K562 (cell line): ENCODE measurements at regions not wholly inside any gene's neighbourhood (a gene's known extent, or its start where the extent isn't known, plus 50 kb on each side); places are given as distances from the start of the nearest gene placed in this dataset.

ENCODE experiments used
- CEBPB ChIP-seq: fragments of 450-650 bp; IDR thresholded peaks from 2 replicates; pipeline ENCODE4 v1.6.1; 2016; ENCODE audit warnings: missing genetic modification characterization, missing compliant biosample characterization
- CHD1 ChIP-seq: fragments of 200-600 bp; sonication (generic); IDR thresholded peaks from one replicate; pipeline ENCODE4 v1.6.1; 2012; ENCODE audit warnings: mild to moderate bottlenecking, moderate library complexity, low read length, inconsistent platforms
- CTCF ChIP-seq, 3 experiments: IDR thresholded peaks in 2 of 3; conservative IDR thresholded peaks in 1 of 3; 2 replicates each; pipeline ENCODE4 v1.5.1; 2011 to 2012; ENCODE audit warnings: low read length in 3 of 3, mild to moderate bottlenecking in 3 of 3, control low read depth in 2 of 3, improper control_type of control experiment in 1 of 3, inconsistent platforms in 1 of 3, low read depth in 1 of 3, mixed read lengths in 1 of 3, moderate library complexity in 1 of 3; ENCODE audit not compliant: insufficient read depth in 2 of 3
- ETV6 ChIP-seq, 3 experiments: fragments of 150-350 bp in 1 of 3; sonication (generic) in 1 of 3; formaldehyde crosslinking in 1 of 3; IDR thresholded peaks; 2 replicates each; pipeline versions ENCODE4 v1.6.1 to v1.8.0; 2014 to 2022; ENCODE audit warnings: borderline replicate concordance in 2 of 3, low read depth in 2 of 3, antibody characterized with exemption in 1 of 3, low read length in 1 of 3, mild to moderate bottlenecking in 1 of 3, missing genetic modification reagents in 1 of 3
- HNRNPUL1 ChIP-seq: fragments of 200-400 bp; formaldehyde crosslinking; IDR thresholded peaks from 2 replicates; pipeline ENCODE4 v1.6.1; 2017; ENCODE audit warnings: low read length
- KLF16 ChIP-seq: IDR thresholded peaks from 2 replicates; pipeline ENCODE4 v1.6.1; 2016; ENCODE audit warnings: antibody characterized with exemption
- MYNN ChIP-seq, 2 experiments: sonication (generic); formaldehyde crosslinking in 1 of 2; IDR thresholded peaks; 2 replicates each; pipeline versions ENCODE4 v1.5.0 to v1.6.1; 2016 to 2020; ENCODE audit warnings: antibody characterized with exemption in 1 of 2, missing genetic modification reagents in 1 of 2
- NFIC ChIP-seq: fragments of 450-650 bp; IDR thresholded peaks from 2 replicates; pipeline ENCODE4 v1.6.1; 2017; ENCODE audit warnings: mild to moderate bottlenecking, inconsistent platforms
- POLR3G ChIP-seq: IDR thresholded peaks from 2 replicates; pipeline ENCODE4 v1.6.1; 2011; ENCODE audit not compliant: insufficient read length, insufficient replicate concordance; ENCODE audit errors: extremely low read depth
- SMC3 ChIP-seq: conservative IDR thresholded peaks from 2 replicates; pipeline ENCODE4 v1.6.1; 2011; ENCODE audit warnings: low read depth, low read length, improper control_type of control experiment; ENCODE audit not compliant: insufficient read depth
- ZNF324 ChIP-seq: fragments of 250-450 bp; sonication (Bioruptor Pico); IDR thresholded peaks from 2 replicates; pipeline ENCODE4 v1.4.0; 2020; ENCODE audit warnings: mild to moderate bottlenecking
- ZNF518B ChIP-seq: fragments of 250-450 bp; sonication (Bioruptor Pico); IDR thresholded peaks from 2 replicates; pipeline ENCODE4 v1.5.0; 2021; ENCODE audit warnings: mild to moderate bottlenecking, moderate library complexity

- TF ChIP-seq ZNF324 (CRISPR knock-in tag): no peak
- TF ChIP-seq ZNF518B (CRISPR knock-in tag): no peak
- TF ChIP-seq NFIC: no peak
- TF ChIP-seq SMC3: no peak
- TF ChIP-seq CTCF (IDR thresholded peaks at IDR 0.05 in 2 of 3, conservative IDR thresholded peaks at IDR 0.05 in 1 of 3; ENCODE audit: insufficient read depth in 2 of 3, low read depth in 1 of 3, low read length in 3 of 3): no peak
- TF ChIP-seq HNRNPUL1: no peak
- TF ChIP-seq POLR3G: no peak
- TF ChIP-seq KLF16: no peak
- TF ChIP-seq CHD1: no peak
- TF ChIP-seq CEBPB: no peak
- no peak for TF ChIP-seq MYNN (IDR thresholded peaks at IDR 0.05)
- TF ChIP-seq MYNN (CRISPR knock-in tag; IDR thresholded peaks at IDR 0.05): no peak
- no peak for TF ChIP-seq ETV6 (IDR thresholded peaks at IDR 0.05; ENCODE audit: borderline replicate concordance in 1 of 2, low read depth in 2 of 2, low read length in 1 of 2)
- no peak for TF ChIP-seq ETV6 (CRISPR knock-in tag; IDR thresholded peaks at IDR 0.05; ENCODE audit: borderline replicate concordance)
These were observed 692.2 kb upstream of the KLHL29 start for GRCh38 chr2:22692746-22693145.
